OCI-LY1 (cell line): ENCODE measurements at regions not wholly inside any gene's neighbourhood (a gene's known extent, or its start where the extent isn't known, plus 50 kb on each side); places are given as distances from the start of the nearest gene placed in this dataset.

Experiments used
- H2AFZ ChIP-seq: fragments of 200-600 bp; sonication (generic), shearing (Covaris generic); 2 replicates; pipeline ENCODE4 v1.6.0; 2014; ENCODE audit warnings: antibody characterized with exemption, mild to moderate bottlenecking, low read length
- H3F3A ChIP-seq: fragments of 200-600 bp; sonication (generic), shearing (Covaris generic); 2 replicates; pipeline ENCODE4 v1.6.0; 2014; ENCODE audit warnings: mild to moderate bottlenecking, antibody characterized with exemption, low read length, moderate library complexity; ENCODE audit not compliant: insufficient read depth
- H3K27ac ChIP-seq: fragments of 200-600 bp; sonication (generic); 2 replicates; pipeline ENCODE4 v1.5.1; 2014; ENCODE audit warnings: low read length, mixed run types, mild to moderate bottlenecking, low read depth; ENCODE audit not compliant: poor library complexity, severe bottlenecking
- H3K27me3 ChIP-seq: fragments of 200-600 bp; sonication (generic); 2 replicates; pipeline ENCODE4 v1.6.0; 2014; ENCODE audit warnings: antibody characterized with exemption, mild to moderate bottlenecking, low read length, moderate library complexity; ENCODE audit not compliant: insufficient read depth
- H3K36me3 ChIP-seq: fragments of 200-600 bp; sonication (generic); 2 replicates; pipeline ENCODE4 v1.6.1; 2014; ENCODE audit warnings: mild to moderate bottlenecking, antibody characterized with exemption, low read length, moderate library complexity, mixed read lengths; ENCODE audit not compliant: insufficient read depth
- H3K4me1 ChIP-seq: fragments of 200-600 bp; sonication (generic); 2 replicates; pipeline ENCODE4 v1.5.1; 2014; ENCODE audit warnings: mild to moderate bottlenecking, low read length, moderate library complexity; ENCODE audit not compliant: insufficient read depth, severe bottlenecking
- H3K4me2 ChIP-seq: fragments of 200-600 bp; sonication (generic), shearing (Covaris generic); 2 replicates; pipeline ENCODE4 v1.6.1; 2014; ENCODE audit warnings: low read length
- H3K4me3 ChIP-seq: fragments of 200-600 bp; sonication (generic); 2 replicates; pipeline ENCODE4 v1.5.1; 2014; ENCODE audit warnings: low read length, low read depth, mild to moderate bottlenecking, mixed read lengths; ENCODE audit not compliant: poor library complexity, severe bottlenecking
- H3K79me2 ChIP-seq: fragments of 200-600 bp; shearing (Covaris generic); 2 replicates; pipeline ENCODE4 v1.6.1; 2016; ENCODE audit warnings: mixed run types, low read length, mixed read lengths; ENCODE audit not compliant: insufficient read depth
- H3K9ac ChIP-seq: fragments of 200-600 bp; sonication (generic), shearing (Covaris generic); 2 replicates; pipeline ENCODE4 v1.6.1; 2014; ENCODE audit warnings: mild to moderate bottlenecking, low read length, mixed read lengths
- H3K9me2 ChIP-seq: fragments of 200-600 bp; sonication (generic), shearing (Covaris generic); 2 replicates; pipeline ENCODE4 v1.6.1; 2014; ENCODE audit warnings: low read depth, mild to moderate bottlenecking, low read length, mixed read lengths
- H3K9me3 ChIP-seq: fragments of 200-600 bp; shearing (Covaris generic); 2 replicates; pipeline ENCODE4 v1.6.1; 2014; ENCODE audit warnings: low read length, mixed read lengths
- H4K20me1 ChIP-seq: fragments of 200-600 bp; sonication (generic), shearing (Covaris generic); 2 replicates; pipeline ENCODE4 v1.6.0; 2016; ENCODE audit warnings: mild to moderate bottlenecking, low read length; ENCODE audit not compliant: insufficient read depth
- EZH2 ChIP-seq: fragments of 200-600 bp; sonication (generic), shearing (Covaris generic); IDR thresholded peaks from 2 replicates; pipeline ENCODE4 v1.8.0; 2017; ENCODE audit warnings: borderline replicate concordance, mixed run types, mild to moderate bottlenecking, antibody characterized with exemption, low read length, moderate library complexity, mixed read lengths
- TF ChIP-seq, protein P1 (sequence below): fragments of 200-600 bp; sonication (generic), shearing (Covaris generic); IDR thresholded peaks from 2 replicates; pipeline ENCODE4 v1.5.1; 2017; ENCODE audit warnings: mild to moderate bottlenecking, antibody characterized with exemption, low read length, moderate library complexity, mixed read lengths

DNA sequence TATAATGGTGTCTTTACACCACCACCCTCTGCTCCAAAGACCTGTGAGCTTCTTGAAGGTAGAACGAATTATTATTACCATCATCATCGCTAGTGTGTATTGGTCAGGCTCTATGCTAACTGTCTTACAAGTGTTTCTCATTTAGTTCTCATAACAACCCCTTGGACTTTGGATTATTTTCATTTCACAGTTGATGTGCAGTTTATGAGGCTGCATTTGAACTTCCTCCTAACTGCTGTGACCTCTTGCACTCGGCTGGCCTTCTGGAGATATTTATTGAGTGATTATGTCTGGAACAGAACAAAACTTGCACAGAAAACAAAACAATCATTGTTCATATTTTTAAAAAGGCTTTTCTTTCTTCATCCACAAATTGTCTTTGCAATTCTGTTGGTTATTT is 306.3 kb upstream of the SGCD start:
- H3K79me2 ChIP-seq, result no peaks in the 10 kb centered on the region
- no peaks in the 10 kb centered on the region for H3K4me1 ChIP-seq
- H3K36me3 ChIP-seq, result no peaks in the 10 kb centered on the region
- H3F3A ChIP-seq, result no peaks in the 10 kb centered on the region
- no peaks in the 10 kb centered on the region for H3K9me2 ChIP-seq
- H4K20me1 ChIP-seq, result no peaks in the 10 kb centered on the region
- no peak overlapping the region for H3K27ac ChIP-seq
- no peak for TF ChIP-seq EZH2
- TF ChIP-seq, protein P1, sequence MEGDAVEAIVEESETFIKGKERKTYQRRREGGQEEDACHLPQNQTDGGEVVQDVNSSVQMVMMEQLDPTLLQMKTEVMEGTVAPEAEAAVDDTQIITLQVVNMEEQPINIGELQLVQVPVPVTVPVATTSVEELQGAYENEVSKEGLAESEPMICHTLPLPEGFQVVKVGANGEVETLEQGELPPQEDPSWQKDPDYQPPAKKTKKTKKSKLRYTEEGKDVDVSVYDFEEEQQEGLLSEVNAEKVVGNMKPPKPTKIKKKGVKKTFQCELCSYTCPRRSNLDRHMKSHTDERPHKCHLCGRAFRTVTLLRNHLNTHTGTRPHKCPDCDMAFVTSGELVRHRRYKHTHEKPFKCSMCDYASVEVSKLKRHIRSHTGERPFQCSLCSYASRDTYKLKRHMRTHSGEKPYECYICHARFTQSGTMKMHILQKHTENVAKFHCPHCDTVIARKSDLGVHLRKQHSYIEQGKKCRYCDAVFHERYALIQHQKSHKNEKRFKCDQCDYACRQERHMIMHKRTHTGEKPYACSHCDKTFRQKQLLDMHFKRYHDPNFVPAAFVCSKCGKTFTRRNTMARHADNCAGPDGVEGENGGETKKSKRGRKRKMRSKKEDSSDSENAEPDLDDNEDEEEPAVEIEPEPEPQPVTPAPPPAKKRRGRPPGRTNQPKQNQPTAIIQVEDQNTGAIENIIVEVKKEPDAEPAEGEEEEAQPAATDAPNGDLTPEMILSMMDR, result no peak
- no peak overlapping the region for H2AFZ ChIP-seq
- H3K4me2 ChIP-seq, result no peak overlapping the region
- H3K9ac ChIP-seq, result no peak overlapping the region
- H3K4me3 ChIP-seq, result no peak overlapping the region
- H3K27me3 ChIP-seq, result no peaks in the 10 kb centered on the region
- H3K9me3 ChIP-seq, result no peaks in the 10 kb centered on the region

DNA sequence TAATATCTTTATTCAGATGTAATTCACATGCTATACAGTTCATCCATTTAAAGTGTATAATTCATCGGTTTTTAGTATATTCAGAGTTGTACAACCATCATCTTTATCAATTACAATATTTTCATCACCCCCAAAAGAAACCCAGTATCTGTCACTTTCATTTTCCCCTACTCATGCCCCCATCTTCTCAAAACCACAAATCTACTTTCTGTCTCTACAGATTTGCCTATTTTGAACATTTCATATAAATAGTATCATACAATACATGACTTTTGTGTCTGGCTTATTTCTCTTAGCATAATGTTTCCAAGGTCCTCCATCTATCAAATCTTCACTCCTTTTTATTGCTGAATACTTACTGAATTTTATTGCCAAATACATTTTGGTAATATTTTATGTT is 305.1 kb upstream of the SGCD start:
- Histone ChIP-seq H3K4me2 (no peak overlapping the region), H3F3A (no peaks in the 10 kb centered on the region), H3K9me3 (no peaks in the 10 kb centered on the region), H3K4me3 (no peak overlapping the region), H3K4me1 (no peaks in the 10 kb centered on the region), H4K20me1 (no peaks in the 10 kb centered on the region), H3K79me2 (no peaks in the 10 kb centered on the region), H2AFZ (no peak overlapping the region), H3K27ac (no peak overlapping the region), H3K36me3 (no peaks in the 10 kb centered on the region), H3K9ac (no peak overlapping the region), H3K27me3 (no peaks in the 10 kb centered on the region), H3K9me2 (no peaks in the 10 kb centered on the region)
- TF ChIP-seq, protein P1, result no peak
- TF ChIP-seq EZH2, result no peak

DNA sequence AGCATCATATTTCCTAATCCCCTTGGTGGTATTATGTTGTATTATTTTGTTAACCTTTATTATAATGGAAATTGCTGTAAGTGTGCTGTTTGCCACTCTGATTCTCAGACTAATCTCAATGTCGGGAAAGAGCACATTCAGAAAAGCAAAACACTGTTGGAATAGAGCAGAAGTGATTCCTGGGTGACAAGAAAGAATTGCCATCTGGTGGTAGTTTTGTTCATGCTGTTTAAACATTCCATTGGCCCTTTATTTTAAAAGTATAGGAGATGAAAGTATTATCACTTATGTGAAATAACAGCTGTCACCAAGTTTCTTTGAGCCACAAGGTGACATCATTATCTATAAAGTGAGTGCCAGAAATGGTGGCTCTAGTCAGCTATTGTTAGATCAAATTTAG is 301.3 kb upstream of the SGCD start:
- Histone ChIP-seq H3K27me3 (no peaks in the 10 kb centered on the region), H2AFZ (no peak overlapping the region), H3K9me3 (no peaks in the 10 kb centered on the region), H3K4me3 (no peak overlapping the region), H3K4me2 (no peak overlapping the region), H3K9me2 (no peaks in the 10 kb centered on the region), H3F3A (no peaks in the 10 kb centered on the region), H3K36me3 (no peaks in the 10 kb centered on the region), H3K79me2 (no peaks in the 10 kb centered on the region), H3K4me1 (no peaks in the 10 kb centered on the region), H4K20me1 (no peaks in the 10 kb centered on the region), H3K27ac (no peak overlapping the region), H3K9ac (no peak overlapping the region)
- no peak for TF ChIP-seq EZH2
- TF ChIP-seq, protein P1, result no peak
